SK-N-SH treated with all-trans-retinoic acid at 6 μM for 48 hours (cell line): ENCODE measurements at regions not wholly inside any gene's neighbourhood (a gene's known extent, or its start where the extent isn't known, plus 50 kb on each side); places are given as distances from the start of the nearest gene placed in this dataset.

Source experiments
- BACH2 ChIP-seq: fragments of 250-450 bp; sonication (Bioruptor Pico); IDR thresholded peaks from 2 replicates; pipeline ENCODE4 v1.9.0; 2021; ENCODE audit warnings: mild to moderate bottlenecking, borderline replicate concordance
- CSDC2 ChIP-seq: fragments of 250-450 bp; sonication (Bioruptor Pico); IDR thresholded peaks from 2 replicates; pipeline ENCODE4 v1.5.0; 2020; ENCODE audit warnings: mild to moderate bottlenecking, moderate library complexity
- ESRRG ChIP-seq: fragments of 250-450 bp; sonication (Bioruptor Pico); IDR thresholded peaks from 2 replicates; pipeline ENCODE4 v1.6.1; 2021; ENCODE audit warnings: mild to moderate bottlenecking
- ISL1 ChIP-seq: fragments of 250-450 bp; sonication (Bioruptor Pico); IDR thresholded peaks from 2 replicates; pipeline ENCODE4 v2.1.2; 2022; ENCODE audit warnings: mild to moderate bottlenecking, moderate library complexity
- PATZ1 ChIP-seq: fragments of 250-450 bp; sonication (Bioruptor Pico); IDR thresholded peaks from 2 replicates; pipeline ENCODE4 v1.8.0; 2020; ENCODE audit warnings: mild to moderate bottlenecking, moderate library complexity, borderline replicate concordance
- TCF4 ChIP-seq: fragments of 250-450 bp; sonication (Bioruptor Pico); IDR thresholded peaks from 2 replicates; pipeline ENCODE4 v1.8.0; 2021; ENCODE audit warnings: mild to moderate bottlenecking, moderate library complexity, borderline replicate concordance
- ZFP3 ChIP-seq: fragments of 250-450 bp; sonication (Bioruptor Pico); IDR thresholded peaks from 2 replicates; pipeline ENCODE4 v1.5.0; 2020; ENCODE audit warnings: mild to moderate bottlenecking, moderate library complexity
- ZNF8 ChIP-seq: fragments of 450-650 bp; formaldehyde crosslinking; IDR thresholded peaks from 2 replicates; pipeline ENCODE4 v1.5.0; 2020; ENCODE audit warnings: mild to moderate bottlenecking, moderate library complexity
- TF ChIP-seq, protein P1 (sequence below): fragments of 250-450 bp; sonication (Bioruptor Pico); IDR thresholded peaks from 2 replicates; pipeline ENCODE4 v1.5.0; 2020; ENCODE audit warnings: mild to moderate bottlenecking, moderate library complexity
- TF ChIP-seq, protein P2 (sequence below): fragments of 250-450 bp; sonication (Bioruptor Pico); IDR thresholded peaks from 2 replicates; pipeline ENCODE4 v1.5.1; 2020; ENCODE audit warnings: low read depth, mild to moderate bottlenecking, moderate library complexity

- TF ChIP-seq, protein P1, sequence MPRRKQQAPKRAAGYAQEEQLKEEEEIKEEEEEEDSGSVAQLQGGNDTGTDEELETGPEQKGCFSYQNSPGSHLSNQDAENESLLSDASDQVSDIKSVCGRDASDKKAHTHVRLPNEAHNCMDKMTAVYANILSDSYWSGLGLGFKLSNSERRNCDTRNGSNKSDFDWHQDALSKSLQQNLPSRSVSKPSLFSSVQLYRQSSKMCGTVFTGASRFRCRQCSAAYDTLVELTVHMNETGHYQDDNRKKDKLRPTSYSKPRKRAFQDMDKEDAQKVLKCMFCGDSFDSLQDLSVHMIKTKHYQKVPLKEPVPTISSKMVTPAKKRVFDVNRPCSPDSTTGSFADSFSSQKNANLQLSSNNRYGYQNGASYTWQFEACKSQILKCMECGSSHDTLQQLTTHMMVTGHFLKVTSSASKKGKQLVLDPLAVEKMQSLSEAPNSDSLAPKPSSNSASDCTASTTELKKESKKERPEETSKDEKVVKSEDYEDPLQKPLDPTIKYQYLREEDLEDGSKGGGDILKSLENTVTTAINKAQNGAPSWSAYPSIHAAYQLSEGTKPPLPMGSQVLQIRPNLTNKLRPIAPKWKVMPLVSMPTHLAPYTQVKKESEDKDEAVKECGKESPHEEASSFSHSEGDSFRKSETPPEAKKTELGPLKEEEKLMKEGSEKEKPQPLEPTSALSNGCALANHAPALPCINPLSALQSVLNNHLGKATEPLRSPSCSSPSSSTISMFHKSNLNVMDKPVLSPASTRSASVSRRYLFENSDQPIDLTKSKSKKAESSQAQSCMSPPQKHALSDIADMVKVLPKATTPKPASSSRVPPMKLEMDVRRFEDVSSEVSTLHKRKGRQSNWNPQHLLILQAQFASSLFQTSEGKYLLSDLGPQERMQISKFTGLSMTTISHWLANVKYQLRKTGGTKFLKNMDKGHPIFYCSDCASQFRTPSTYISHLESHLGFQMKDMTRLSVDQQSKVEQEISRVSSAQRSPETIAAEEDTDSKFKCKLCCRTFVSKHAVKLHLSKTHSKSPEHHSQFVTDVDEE, result no peak
- TF ChIP-seq ZNF8 (CRISPR knock-in tag) (no peak), ESRRG (CRISPR knock-in tag) (no peak), PATZ1 (no peak), TCF4 (CRISPR knock-in tag) (no peak), CSDC2 (no peak), ISL1 (no peak), ZFP3 (CRISPR knock-in tag) (no peak), BACH2 (CRISPR knock-in tag) (no peak)
- TF ChIP-seq, protein P2, sequence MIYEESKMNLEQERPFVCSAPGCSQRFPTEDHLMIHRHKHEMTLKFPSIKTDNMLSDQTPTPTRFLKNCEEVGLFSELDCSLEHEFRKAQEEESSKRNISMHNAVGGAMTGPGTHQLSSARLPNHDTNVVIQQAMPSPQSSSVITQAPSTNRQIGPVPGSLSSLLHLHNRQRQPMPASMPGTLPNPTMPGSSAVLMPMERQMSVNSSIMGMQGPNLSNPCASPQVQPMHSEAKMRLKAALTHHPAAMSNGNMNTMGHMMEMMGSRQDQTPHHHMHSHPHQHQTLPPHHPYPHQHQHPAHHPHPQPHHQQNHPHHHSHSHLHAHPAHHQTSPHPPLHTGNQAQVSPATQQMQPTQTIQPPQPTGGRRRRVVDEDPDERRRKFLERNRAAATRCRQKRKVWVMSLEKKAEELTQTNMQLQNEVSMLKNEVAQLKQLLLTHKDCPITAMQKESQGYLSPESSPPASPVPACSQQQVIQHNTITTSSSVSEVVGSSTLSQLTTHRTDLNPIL (CRISPR knock-in tag), result no peak
Observed at GRCh38 chr7:112843151-112843550, 53.0 kb upstream of the TMEM168 start.
